ENCODE measurements at regions not wholly inside any gene's neighbourhood (a gene's known extent, or its start where the extent isn't known, plus 50 kb on each side); places are given as distances from the start of the nearest gene placed in this dataset.

DNA sequence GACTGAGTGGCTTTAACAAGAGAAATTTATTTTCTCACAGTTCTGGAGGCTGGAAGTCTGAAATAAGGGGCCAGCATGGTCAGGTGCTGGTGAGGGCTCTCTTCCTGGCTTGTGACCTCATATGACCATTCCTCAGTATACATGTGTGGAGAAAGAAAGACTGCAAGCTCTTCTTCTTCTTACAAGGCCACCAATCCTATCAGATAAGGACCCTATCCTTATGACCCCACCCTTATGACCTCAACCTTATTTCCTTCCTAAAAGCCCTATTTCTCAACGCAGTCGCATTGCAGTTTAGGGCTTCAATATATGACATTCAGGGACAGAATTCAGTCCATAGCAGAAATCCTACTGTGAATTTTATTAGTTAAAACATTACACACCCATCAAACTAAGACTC, 124.4 kb upstream of the RAG2 start (continued):
- TF ChIP-seq, protein P1, sequence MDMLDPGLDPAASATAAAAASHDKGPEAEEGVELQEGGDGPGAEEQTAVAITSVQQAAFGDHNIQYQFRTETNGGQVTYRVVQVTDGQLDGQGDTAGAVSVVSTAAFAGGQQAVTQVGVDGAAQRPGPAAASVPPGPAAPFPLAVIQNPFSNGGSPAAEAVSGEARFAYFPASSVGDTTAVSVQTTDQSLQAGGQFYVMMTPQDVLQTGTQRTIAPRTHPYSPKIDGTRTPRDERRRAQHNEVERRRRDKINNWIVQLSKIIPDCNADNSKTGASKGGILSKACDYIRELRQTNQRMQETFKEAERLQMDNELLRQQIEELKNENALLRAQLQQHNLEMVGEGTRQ (CRISPR knock-in tag; IDR thresholded peaks at IDR 0.05): no peak
- TF ChIP-seq JUN (CRISPR knock-in tag; IDR thresholded peaks at IDR 0.05) (no peak), PRRX2 (CRISPR knock-in tag; IDR thresholded peaks at IDR 0.05) (no peak), TEAD1 (CRISPR knock-in tag; IDR thresholded peaks at IDR 0.05) (no peak), ZNF416 (CRISPR knock-in tag; IDR thresholded peaks at IDR 0.05) (no peak)
- TF ChIP-seq, protein P2, sequence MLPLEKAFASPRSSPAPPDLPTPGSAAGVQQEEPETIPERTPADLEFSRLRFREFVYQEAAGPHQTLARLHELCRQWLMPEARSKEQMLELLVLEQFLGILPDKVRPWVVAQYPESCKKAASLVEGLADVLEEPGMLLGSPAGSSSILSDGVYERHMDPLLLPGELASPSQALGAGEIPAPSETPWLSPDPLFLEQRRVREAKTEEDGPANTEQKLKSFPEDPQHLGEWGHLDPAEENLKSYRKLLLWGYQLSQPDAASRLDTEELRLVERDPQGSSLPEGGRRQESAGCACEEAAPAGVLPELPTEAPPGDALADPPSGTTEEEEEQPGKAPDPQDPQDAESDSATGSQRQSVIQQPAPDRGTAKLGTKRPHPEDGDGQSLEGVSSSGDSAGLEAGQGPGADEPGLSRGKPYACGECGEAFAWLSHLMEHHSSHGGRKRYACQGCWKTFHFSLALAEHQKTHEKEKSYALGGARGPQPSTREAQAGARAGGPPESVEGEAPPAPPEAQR (CRISPR knock-in tag; IDR thresholded peaks at IDR 0.05): no peak

DNA sequence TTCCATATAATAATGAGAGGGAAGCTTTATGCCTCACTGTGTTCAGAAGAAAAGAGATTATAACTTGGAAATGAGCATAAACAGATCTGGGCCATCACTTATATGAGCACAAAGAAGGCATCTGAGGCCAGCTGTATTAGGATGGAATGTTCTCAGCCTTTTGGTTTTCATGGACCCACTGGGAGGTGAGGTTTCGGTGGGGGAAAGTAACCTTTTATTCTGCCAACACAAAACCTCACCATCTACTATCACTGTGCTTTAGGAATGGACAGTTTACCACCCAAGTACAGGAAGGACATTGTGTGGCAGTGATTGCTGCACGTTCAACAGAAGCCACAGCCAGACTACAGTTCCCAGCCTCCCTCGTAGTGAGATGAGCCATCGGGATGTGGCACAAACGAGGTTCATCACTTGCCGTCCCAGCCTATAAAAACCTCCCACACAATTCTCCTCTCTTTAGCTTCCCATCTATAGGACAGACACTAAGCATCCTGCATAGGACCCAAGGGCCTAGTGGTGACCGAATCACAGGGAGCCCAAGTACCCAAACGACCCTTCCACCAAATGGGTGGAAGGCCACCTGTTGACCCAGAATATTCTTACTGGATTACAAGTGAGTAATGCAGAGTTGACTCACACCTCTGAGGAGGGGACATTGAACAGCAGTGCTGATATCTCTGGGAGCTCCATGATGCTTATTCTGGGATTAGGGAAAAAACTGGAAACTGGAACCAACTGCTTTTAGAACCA, 121.5 kb upstream of the RAG2 start:
- peaks cover 81% of the 10 kb centered on the region for H3K9me3 Mint-ChIP-seq
- POLR2A ChIA-PET: no interaction called here
- H3K27ac Mint-ChIP-seq: no peak overlapping the region
- TF ChIP-seq, protein P3, sequence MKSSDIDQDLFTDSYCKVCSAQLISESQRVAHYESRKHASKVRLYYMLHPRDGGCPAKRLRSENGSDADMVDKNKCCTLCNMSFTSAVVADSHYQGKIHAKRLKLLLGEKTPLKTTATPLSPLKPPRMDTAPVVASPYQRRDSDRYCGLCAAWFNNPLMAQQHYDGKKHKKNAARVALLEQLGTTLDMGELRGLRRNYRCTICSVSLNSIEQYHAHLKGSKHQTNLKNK (CRISPR knock-in tag; IDR thresholded peaks at IDR 0.05): no peak
- TF ChIP-seq, protein P4, sequence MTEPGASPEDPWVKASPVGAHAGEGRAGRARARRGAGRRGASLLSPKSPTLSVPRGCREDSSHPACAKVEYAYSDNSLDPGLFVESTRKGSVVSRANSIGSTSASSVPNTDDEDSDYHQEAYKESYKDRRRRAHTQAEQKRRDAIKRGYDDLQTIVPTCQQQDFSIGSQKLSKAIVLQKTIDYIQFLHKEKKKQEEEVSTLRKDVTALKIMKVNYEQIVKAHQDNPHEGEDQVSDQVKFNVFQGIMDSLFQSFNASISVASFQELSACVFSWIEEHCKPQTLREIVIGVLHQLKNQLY (CRISPR knock-in tag; IDR thresholded peaks at IDR 0.05): no peak
- TF ChIP-seq, protein P5, sequence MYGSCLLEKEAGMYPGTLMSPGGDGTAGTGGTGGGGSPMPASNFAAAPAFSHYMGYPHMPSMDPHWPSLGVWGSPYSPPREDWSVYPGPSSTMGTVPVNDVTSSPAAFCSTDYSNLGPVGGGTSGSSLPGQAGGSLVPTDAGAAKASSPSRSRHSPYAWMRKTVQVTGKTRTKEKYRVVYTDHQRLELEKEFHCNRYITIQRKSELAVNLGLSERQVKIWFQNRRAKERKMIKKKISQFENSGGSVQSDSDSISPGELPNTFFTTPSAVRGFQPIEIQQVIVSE (CRISPR knock-in tag; IDR thresholded peaks at IDR 0.05; ENCODE audit: borderline replicate concordance): no peak
- TF ChIP-seq, protein P6, sequence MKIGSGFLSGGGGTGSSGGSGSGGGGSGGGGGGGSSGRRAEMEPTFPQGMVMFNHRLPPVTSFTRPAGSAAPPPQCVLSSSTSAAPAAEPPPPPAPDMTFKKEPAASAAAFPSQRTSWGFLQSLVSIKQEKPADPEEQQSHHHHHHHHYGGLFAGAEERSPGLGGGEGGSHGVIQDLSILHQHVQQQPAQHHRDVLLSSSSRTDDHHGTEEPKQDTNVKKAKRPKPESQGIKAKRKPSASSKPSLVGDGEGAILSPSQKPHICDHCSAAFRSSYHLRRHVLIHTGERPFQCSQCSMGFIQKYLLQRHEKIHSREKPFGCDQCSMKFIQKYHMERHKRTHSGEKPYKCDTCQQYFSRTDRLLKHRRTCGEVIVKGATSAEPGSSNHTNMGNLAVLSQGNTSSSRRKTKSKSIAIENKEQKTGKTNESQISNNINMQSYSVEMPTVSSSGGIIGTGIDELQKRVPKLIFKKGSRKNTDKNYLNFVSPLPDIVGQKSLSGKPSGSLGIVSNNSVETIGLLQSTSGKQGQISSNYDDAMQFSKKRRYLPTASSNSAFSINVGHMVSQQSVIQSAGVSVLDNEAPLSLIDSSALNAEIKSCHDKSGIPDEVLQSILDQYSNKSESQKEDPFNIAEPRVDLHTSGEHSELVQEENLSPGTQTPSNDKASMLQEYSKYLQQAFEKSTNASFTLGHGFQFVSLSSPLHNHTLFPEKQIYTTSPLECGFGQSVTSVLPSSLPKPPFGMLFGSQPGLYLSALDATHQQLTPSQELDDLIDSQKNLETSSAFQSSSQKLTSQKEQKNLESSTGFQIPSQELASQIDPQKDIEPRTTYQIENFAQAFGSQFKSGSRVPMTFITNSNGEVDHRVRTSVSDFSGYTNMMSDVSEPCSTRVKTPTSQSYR (CRISPR knock-in tag; IDR thresholded peaks at IDR 0.05): no peak
- TF ChIP-seq, protein P7, sequence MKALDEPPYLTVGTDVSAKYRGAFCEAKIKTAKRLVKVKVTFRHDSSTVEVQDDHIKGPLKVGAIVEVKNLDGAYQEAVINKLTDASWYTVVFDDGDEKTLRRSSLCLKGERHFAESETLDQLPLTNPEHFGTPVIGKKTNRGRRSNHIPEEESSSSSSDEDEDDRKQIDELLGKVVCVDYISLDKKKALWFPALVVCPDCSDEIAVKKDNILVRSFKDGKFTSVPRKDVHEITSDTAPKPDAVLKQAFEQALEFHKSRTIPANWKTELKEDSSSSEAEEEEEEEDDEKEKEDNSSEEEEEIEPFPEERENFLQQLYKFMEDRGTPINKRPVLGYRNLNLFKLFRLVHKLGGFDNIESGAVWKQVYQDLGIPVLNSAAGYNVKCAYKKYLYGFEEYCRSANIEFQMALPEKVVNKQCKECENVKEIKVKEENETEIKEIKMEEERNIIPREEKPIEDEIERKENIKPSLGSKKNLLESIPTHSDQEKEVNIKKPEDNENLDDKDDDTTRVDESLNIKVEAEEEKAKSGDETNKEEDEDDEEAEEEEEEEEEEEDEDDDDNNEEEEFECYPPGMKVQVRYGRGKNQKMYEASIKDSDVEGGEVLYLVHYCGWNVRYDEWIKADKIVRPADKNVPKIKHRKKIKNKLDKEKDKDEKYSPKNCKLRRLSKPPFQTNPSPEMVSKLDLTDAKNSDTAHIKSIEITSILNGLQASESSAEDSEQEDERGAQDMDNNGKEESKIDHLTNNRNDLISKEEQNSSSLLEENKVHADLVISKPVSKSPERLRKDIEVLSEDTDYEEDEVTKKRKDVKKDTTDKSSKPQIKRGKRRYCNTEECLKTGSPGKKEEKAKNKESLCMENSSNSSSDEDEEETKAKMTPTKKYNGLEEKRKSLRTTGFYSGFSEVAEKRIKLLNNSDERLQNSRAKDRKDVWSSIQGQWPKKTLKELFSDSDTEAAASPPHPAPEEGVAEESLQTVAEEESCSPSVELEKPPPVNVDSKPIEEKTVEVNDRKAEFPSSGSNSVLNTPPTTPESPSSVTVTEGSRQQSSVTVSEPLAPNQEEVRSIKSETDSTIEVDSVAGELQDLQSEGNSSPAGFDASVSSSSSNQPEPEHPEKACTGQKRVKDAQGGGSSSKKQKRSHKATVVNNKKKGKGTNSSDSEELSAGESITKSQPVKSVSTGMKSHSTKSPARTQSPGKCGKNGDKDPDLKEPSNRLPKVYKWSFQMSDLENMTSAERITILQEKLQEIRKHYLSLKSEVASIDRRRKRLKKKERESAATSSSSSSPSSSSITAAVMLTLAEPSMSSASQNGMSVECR (CRISPR knock-in tag; IDR thresholded peaks at IDR 0.05; ENCODE audit: borderline replicate concordance): no peak
- TF ChIP-seq, protein P8, sequence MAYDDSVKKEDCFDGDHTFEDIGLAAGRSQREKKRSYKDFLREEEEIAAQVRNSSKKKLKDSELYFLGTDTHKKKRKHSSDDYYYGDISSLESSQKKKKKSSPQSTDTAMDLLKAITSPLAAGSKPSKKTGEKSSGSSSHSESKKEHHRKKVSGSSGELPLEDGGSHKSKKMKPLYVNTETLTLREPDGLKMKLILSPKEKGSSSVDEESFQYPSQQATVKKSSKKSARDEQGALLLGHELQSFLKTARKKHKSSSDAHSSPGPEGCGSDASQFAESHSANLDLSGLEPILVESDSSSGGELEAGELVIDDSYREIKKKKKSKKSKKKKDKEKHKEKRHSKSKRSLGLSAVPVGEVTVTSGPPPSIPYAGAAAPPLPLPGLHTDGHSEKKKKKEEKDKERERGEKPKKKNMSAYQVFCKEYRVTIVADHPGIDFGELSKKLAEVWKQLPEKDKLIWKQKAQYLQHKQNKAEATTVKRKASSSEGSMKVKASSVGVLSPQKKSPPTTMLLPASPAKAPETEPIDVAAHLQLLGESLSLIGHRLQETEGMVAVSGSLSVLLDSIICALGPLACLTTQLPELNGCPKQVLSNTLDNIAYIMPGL (CRISPR knock-in tag; IDR thresholded peaks at IDR 0.05): no peak
- TF ChIP-seq NFE2L1 (CRISPR knock-in tag; IDR thresholded peaks at IDR 0.05) (no peak), ELF4 (CRISPR knock-in tag; IDR thresholded peaks at IDR 0.05; ENCODE audit: low read depth) (no peak), CREM (CRISPR knock-in tag; IDR thresholded peaks at IDR 0.05) (no peak), JAZF1 (CRISPR knock-in tag; IDR thresholded peaks at IDR 0.05) (no peak)
- TF ChIP-seq, protein P9, sequence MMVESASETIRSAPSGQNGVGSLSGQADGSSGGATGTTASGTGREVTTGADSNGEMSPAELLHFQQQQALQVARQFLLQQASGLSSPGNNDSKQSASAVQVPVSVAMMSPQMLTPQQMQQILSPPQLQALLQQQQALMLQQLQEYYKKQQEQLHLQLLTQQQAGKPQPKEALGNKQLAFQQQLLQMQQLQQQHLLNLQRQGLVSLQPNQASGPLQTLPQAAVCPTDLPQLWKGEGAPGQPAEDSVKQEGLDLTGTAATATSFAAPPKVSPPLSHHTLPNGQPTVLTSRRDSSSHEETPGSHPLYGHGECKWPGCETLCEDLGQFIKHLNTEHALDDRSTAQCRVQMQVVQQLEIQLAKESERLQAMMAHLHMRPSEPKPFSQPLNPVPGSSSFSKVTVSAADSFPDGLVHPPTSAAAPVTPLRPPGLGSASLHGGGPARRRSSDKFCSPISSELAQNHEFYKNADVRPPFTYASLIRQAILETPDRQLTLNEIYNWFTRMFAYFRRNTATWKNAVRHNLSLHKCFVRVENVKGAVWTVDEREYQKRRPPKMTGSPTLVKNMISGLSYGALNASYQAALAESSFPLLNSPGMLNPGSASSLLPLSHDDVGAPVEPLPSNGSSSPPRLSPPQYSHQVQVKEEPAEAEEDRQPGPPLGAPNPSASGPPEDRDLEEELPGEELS (CRISPR knock-in tag; IDR thresholded peaks at IDR 0.05): no peak
- TF ChIP-seq, protein P10, sequence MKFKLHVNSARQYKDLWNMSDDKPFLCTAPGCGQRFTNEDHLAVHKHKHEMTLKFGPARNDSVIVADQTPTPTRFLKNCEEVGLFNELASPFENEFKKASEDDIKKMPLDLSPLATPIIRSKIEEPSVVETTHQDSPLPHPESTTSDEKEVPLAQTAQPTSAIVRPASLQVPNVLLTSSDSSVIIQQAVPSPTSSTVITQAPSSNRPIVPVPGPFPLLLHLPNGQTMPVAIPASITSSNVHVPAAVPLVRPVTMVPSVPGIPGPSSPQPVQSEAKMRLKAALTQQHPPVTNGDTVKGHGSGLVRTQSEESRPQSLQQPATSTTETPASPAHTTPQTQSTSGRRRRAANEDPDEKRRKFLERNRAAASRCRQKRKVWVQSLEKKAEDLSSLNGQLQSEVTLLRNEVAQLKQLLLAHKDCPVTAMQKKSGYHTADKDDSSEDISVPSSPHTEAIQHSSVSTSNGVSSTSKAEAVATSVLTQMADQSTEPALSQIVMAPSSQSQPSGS (CRISPR knock-in tag; IDR thresholded peaks at IDR 0.05; ENCODE audit: borderline replicate concordance, low read depth): no peak

More for the DNA sequence above, 121.5 kb upstream of the RAG2 start:
- ATAC-seq (no peak), DNase-seq (ENCODE audit: low spot score) (no peak)
- Mint-ChIP-seq H3K4me3 (no peak overlapping the region), H3K4me1 (peaks cover 10% of the 10 kb centered on the region; the same call in 1 of the 2 replicates), H3K27me3 (ENCODE audit: low read depth) (peaks cover 19% of the 10 kb centered on the region), H3K36me3 (peaks cover 44% of the 10 kb centered on the region)
- CTCF ChIA-PET: no interaction called here

All from WTC11 (cell line).